Spleen (tissue), 7 donors: ENCODE measurements at regions not wholly inside any gene's neighbourhood (a gene's known extent, or its start where the extent isn't known, plus 50 kb on each side); places are given as distances from the start of the nearest gene placed in this dataset.

Experiments used
- CTCF ChIP-seq, 11 experiments: fragments of 200-600 bp in 7 of 11; fragments of 450-650 bp in 4 of 11; sonication (generic) in 4 of 11; IDR thresholded peaks in 8 of 11; conservative IDR thresholded peaks in 3 of 11; 1 replicate in 7 of 11; 2 replicates in 4 of 11; pipeline versions ENCODE4 v1.4.0 to v1.8.0; 2016 to 2021; ENCODE audit warnings: antibody characterized with exemption in 11 of 11, inconsistent platforms in 4 of 11, mild to moderate bottlenecking in 1 of 11
- POLR2A ChIP-seq, 3 donors: fragments of 450-650 bp; IDR thresholded peaks; one replicate each; pipeline ENCODE4 v1.5.1; 2017; ENCODE audit warnings: antibody characterized with exemption in 3 of 3, mild to moderate bottlenecking in 1 of 3
- POLR2AphosphoS5 ChIP-seq, 3 donors: sonication (generic); formaldehyde crosslinking; IDR thresholded peaks; one replicate each; pipeline ENCODE4 v1.5.1; 2017; ENCODE audit warnings: antibody characterized with exemption in 3 of 3
- donor health status: DM: no; HTN: no; CAD: no; lungs with moderate emphysema.
- donor health status: DM: no; HTN: no; CAD: no.
- donor health status: DM: no; HTN: no; CAD: no.

GRCh38 chr5:87137283-87137682 is 130.4 kb upstream of the RASA1 start:
- TF ChIP-seq CTCF (IDR thresholded peaks at IDR 0.05 in 8 of 11, conservative IDR thresholded peaks at IDR 0.05 in 3 of 11): no peak
- no peak for TF ChIP-seq POLR2A (IDR thresholded peaks at IDR 0.05)
- TF ChIP-seq POLR2AphosphoS5 (IDR thresholded peaks at IDR 0.05): no peak
